ENCODE measurements at regions not wholly inside any gene's neighbourhood (a gene's known extent, or its start where the extent isn't known, plus 50 kb on each side); places are given as distances from the start of the nearest gene placed in this dataset.

GRCh38 chr4:163622379-163623035 is 128.0 kb downstream of the TMA16 start:
- no peak for DNase-seq (ENCODE audit: low read depth in 2 of 2)

GRCh38 chr4:163623787-163624186 is 129.3 kb downstream of the TMA16 start:
- DNase-seq (ENCODE audit: low read depth in 2 of 2), result no peak

GRCh38 chr4:163624727-163625126 is 130.2 kb downstream of the TMA16 start:
- no peak for DNase-seq (ENCODE audit: low read depth in 2 of 2)

GRCh38 chr4:163631288-163631687 is 136.8 kb downstream of the TMA16 start:
- DNase-seq (ENCODE audit: low read depth in 2 of 2), result no peak

GRCh38 chr4:163638909-163639308 is 144.4 kb downstream of the TMA16 start:
- no peak for DNase-seq (ENCODE audit: low read depth in 2 of 2)

GRCh38 chr4:163649557-163650091 is 155.1 kb downstream of the TMA16 start:
- no peak for DNase-seq (ENCODE audit: low read depth in 2 of 2)

GRCh38 chr4:163651761-163652160 is 157.3 kb downstream of the TMA16 start:
- DNase-seq (ENCODE audit: low read depth in 2 of 2), result no peak

- DNase-seq (ENCODE audit: low read depth in 2 of 2), result no peak
Measured at GRCh38 chr4:163654621-163655020, 160.1 kb downstream of the TMA16 start.

GRCh38 chr4:163660636-163661035 is 166.1 kb downstream of the TMA16 start:
- no peak for DNase-seq (ENCODE audit: low read depth in 2 of 2)

- DNase-seq (ENCODE audit: low read depth in 2 of 2), result no peak
Measured at GRCh38 chr4:163662768-163663167, 168.3 kb downstream of the TMA16 start.

- DNase-seq (ENCODE audit: low read depth in 2 of 2), result no peak
Measured at GRCh38 chr4:163663454-163664225, 169.2 kb downstream of the TMA16 start.

- no peak for DNase-seq (ENCODE audit: low read depth in 2 of 2)
Measured at GRCh38 chr4:163665101-163665500, 170.6 kb downstream of the TMA16 start.

GRCh38 chr4:163665521-163666331 is 171.2 kb downstream of the TMA16 start:
- DNase-seq (ENCODE audit: low read depth in 2 of 2), result no peak

GRCh38 chr4:163666332-163666873 is 171.9 kb downstream of the TMA16 start:
- no peak for DNase-seq (ENCODE audit: low read depth in 2 of 2)

GRCh38 chr4:163672751-163673150 is 178.3 kb downstream of the TMA16 start:
- DNase-seq (ENCODE audit: low read depth in 2 of 2), result no peak

- DNase-seq (ENCODE audit: low read depth in 2 of 2), result no peak
Measured at GRCh38 chr4:163673848-163674697, 179.6 kb downstream of the TMA16 start.

- no peak for DNase-seq (ENCODE audit: low read depth in 2 of 2)
Measured at GRCh38 chr4:163679189-163679588, 184.7 kb downstream of the TMA16 start.

GRCh38 chr4:163680386-163681098 is 186.1 kb downstream of the TMA16 start:
- no peak for DNase-seq (ENCODE audit: low read depth in 2 of 2)

GRCh38 chr4:163681208-163681821 is 186.8 kb downstream of the TMA16 start:
- no peak for DNase-seq (ENCODE audit: low read depth in 2 of 2)

GRCh38 chr4:163688856-163689255 is 194.4 kb downstream of the TMA16 start:
- DNase-seq (ENCODE audit: low read depth in 2 of 2), result no peak
